Stomach (tissue), 8 donors: ENCODE measurements at regions not wholly inside any gene's neighbourhood (a gene's known extent, or its start where the extent isn't known, plus 50 kb on each side); places are given as distances from the start of the nearest gene placed in this dataset.

ENCODE experiments used
- DNase-seq, 2 donors: peaks; one replicate each; pipeline versions ENCODE4 v3.0.0 to v3.0.0-alpha.2; 2013 to 2019
- H3K27ac ChIP-seq, 5 donors: fragments of 200-600 bp in 4 of 5; sonication (generic) in 4 of 5; one replicate each; pipeline ENCODE4 v1.5.1; 2013 to 2019; ENCODE audit warnings: mild to moderate bottlenecking in 1 of 5, moderate library complexity in 1 of 5
- H3K27me3 ChIP-seq, 3 donors: fragments of 200-600 bp; sonication (generic); one replicate each; pipeline ENCODE4 v1.5.1; 2017 to 2019; ENCODE audit warnings: mixed run types in 1 of 3
- H3K36me3 ChIP-seq, 4 donors: fragments of 200-600 bp; sonication (generic); 1 replicate in 3 of 4; 2 replicates in 1 of 4; pipeline ENCODE4 v1.5.1; 2016 to 2019
- H3K4me1 ChIP-seq, 4 donors: fragments of 200-600 bp; sonication (generic); one replicate each; pipeline ENCODE4 v1.5.1; 2016 to 2019
- H3K4me3 ChIP-seq, 4 donors: fragments of 200-600 bp; sonication (generic) in 3 of 4; one replicate each; pipeline ENCODE4 v1.5.1; 2016 to 2019; ENCODE audit warnings: mild to moderate bottlenecking in 1 of 4
- H3K9me3 ChIP-seq, 4 donors: fragments of 200-600 bp; sonication (generic); one replicate each; pipeline ENCODE4 v1.5.1; 2016 to 2019
- EP300 ChIP-seq: sonication (generic); formaldehyde crosslinking; IDR thresholded peaks from one replicate; pipeline ENCODE4 v1.6.1; 2017; ENCODE audit warnings: antibody characterized with exemption
- POLR2A ChIP-seq, 4 donors: fragments of 450-650 bp; IDR thresholded peaks; one replicate each; pipeline ENCODE4 v1.6.1; 2016; ENCODE audit warnings: antibody characterized with exemption in 4 of 4, control low read depth in 2 of 4, mild to moderate bottlenecking in 1 of 4, moderate library complexity in 1 of 4
- POLR2AphosphoS5 ChIP-seq, 3 donors: sonication (generic); formaldehyde crosslinking; IDR thresholded peaks; one replicate each; pipeline ENCODE4 v1.6.1; 2016; ENCODE audit warnings: antibody characterized with exemption in 3 of 3
- WGBS, 5 donors: extraction: QIAGEN DNeasy Blood & Tissue Kit in 3 of 5; methylation state at CpG; one replicate each; pipeline versions ENCODE4 v1.1.5 to v1.1.7; 2013 to 2018; 5-methylcytosine and 5-hydroxymethylcytosine counted together
- intact Hi-C: fragments of 100-400 bp; cut with DNase I; formaldehyde crosslinking; loops from one replicate; pipeline ENCODE4 v1.15.1; 2023; ENCODE audit warnings: low total_unique reads
- TF ChIP-seq, protein P1 (sequence below), 7 experiments: fragments of 450-650 bp in 4 of 7; fragments of 200-600 bp in 3 of 7; sonication (generic) in 3 of 7; IDR thresholded peaks; one replicate each; pipeline ENCODE4 v1.5.1; 2016 to 2019; ENCODE audit warnings: antibody characterized with exemption in 7 of 7, control low read depth in 2 of 7, mild to moderate bottlenecking in 1 of 7
- donor health status: healthy with polysubstance abuse.
- donor health status: Bipolar disorder and iron deficiency.
- donor health status: healthy.

DNA sequence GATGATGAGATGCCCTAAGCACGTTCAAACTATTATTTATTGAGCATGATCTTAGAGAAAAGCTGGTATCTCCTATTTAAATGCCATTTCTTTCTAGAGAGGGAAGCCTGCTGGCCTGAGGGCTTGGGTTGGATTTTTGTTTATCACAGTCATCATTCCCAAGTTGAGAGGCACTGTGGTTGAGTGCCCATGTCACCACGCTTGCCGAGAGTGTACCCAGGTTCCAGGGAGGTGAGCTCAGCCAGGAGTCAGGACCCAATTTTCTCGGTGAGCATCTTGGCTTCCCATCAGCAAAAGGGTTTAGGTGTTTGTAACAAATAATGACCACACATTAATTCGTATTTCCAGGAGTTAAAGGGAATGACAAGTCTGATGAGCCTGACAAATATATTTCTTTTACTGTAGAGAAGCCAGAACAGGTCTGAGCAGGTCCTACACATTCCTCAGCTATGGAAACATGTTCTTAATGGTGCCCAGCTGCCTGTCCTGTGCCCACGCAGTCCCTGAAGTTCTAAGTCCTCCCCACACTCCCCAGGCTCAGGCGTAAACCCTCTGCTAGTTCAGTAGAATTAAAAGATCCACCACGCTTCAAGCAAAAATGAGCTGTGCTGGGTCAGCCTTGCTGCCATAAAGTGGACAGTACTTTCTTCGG lies 258.9 kb upstream of the IRX2 start:
- H3K27me3 ChIP-seq = no peaks in the 10 kb centered on the region
- H3K4me3 ChIP-seq = no peak overlapping the region
- TF ChIP-seq, protein P1, sequence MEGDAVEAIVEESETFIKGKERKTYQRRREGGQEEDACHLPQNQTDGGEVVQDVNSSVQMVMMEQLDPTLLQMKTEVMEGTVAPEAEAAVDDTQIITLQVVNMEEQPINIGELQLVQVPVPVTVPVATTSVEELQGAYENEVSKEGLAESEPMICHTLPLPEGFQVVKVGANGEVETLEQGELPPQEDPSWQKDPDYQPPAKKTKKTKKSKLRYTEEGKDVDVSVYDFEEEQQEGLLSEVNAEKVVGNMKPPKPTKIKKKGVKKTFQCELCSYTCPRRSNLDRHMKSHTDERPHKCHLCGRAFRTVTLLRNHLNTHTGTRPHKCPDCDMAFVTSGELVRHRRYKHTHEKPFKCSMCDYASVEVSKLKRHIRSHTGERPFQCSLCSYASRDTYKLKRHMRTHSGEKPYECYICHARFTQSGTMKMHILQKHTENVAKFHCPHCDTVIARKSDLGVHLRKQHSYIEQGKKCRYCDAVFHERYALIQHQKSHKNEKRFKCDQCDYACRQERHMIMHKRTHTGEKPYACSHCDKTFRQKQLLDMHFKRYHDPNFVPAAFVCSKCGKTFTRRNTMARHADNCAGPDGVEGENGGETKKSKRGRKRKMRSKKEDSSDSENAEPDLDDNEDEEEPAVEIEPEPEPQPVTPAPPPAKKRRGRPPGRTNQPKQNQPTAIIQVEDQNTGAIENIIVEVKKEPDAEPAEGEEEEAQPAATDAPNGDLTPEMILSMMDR (IDR thresholded peaks at IDR 0.05) = no peak
- TF ChIP-seq POLR2AphosphoS5 (IDR thresholded peaks at IDR 0.05) = no peak
- TF ChIP-seq EP300 = no peak
- TF ChIP-seq POLR2A (IDR thresholded peaks at IDR 0.05) = no peak
- no peak overlapping the region for H3K27ac ChIP-seq
- no peak for DNase-seq
- no peaks in the 10 kb centered on the region for H3K36me3 ChIP-seq
- 63 to 77% (median 70%) methylated on average over 9 of the region's 9 CpGs for WGBS, 5 donors
- intact Hi-C loops = no loop called here
- no peaks in the 10 kb centered on the region for H3K4me1 ChIP-seq
- H3K9me3 ChIP-seq = peaks cover 0 to 4% (median 0%) of the 10 kb centered on the region in 4 donors

DNA sequence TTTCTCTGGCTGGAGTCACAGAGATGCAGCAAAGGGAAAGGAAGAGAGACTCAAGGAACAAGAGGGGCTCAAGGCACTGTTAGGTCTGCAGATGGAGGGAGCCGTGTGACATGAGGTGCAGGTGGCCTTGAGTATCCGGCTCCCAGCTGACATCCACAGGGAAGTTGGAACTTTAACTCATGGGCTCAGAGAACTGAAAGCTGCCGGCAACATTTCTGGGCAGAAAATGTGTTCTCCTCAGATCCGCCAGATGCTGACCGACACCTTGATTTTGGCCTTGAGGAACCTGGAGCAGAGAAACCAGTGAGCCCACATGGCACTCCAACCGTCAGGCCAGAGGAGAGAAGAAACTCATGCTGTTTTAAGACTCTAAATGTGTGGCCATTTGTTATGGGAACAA lies 258.1 kb upstream of the IRX2 start:
- 77 to 78% (median 77%) methylated on average over 6 of the region's 6 CpGs for WGBS, 5 donors
- no peaks in the 10 kb centered on the region for H3K4me1 ChIP-seq
- H3K27ac ChIP-seq = no peak overlapping the region
- no peaks in the 10 kb centered on the region for H3K27me3 ChIP-seq
- TF ChIP-seq POLR2A (IDR thresholded peaks at IDR 0.05) (no peak), EP300 (no peak)
- no peak for DNase-seq
- no peak overlapping the region for H3K4me3 ChIP-seq
- intact Hi-C loops = no loop called here
- H3K36me3 ChIP-seq = no peaks in the 10 kb centered on the region
- peaks cover 0 to 4% (median 0%) of the 10 kb centered on the region in 4 donors for H3K9me3 ChIP-seq

DNA sequence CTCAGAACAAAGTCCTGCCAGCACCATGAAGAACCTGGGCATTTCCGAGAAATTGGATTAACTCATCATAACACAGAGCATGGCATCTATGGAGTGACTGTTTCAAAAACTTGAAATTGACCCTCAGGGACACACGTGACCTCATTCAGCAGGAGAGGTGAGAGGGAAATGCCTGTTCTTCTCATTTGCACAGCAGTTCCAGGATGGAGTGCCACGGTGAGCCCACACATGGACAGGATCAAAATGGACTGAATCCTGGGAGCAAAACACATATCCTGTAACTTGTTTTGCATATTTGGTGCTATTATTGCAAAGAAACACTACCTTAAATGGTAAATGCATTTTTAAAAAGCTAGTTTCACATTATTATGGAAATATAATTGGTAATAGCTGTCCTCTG lies 256.1 kb upstream of the IRX2 start:
- TF ChIP-seq EP300 (no peak), POLR2A (IDR thresholded peaks at IDR 0.05) (no peak)
- WGBS, 5 donors = 49 to 57% (median 54%) methylated on average over 3 of the region's 3 CpGs
- no peak overlapping the region for H3K4me3 ChIP-seq
- intact Hi-C loops = no loop called here
- no peaks in the 10 kb centered on the region for H3K4me1 ChIP-seq
- H3K9me3 ChIP-seq = peaks cover 0 to 4% (median 0%) of the 10 kb centered on the region in 4 donors
- no peaks in the 10 kb centered on the region for H3K36me3 ChIP-seq
- H3K27me3 ChIP-seq = no peaks in the 10 kb centered on the region
- H3K27ac ChIP-seq = no peak overlapping the region
- no peak for DNase-seq

DNA sequence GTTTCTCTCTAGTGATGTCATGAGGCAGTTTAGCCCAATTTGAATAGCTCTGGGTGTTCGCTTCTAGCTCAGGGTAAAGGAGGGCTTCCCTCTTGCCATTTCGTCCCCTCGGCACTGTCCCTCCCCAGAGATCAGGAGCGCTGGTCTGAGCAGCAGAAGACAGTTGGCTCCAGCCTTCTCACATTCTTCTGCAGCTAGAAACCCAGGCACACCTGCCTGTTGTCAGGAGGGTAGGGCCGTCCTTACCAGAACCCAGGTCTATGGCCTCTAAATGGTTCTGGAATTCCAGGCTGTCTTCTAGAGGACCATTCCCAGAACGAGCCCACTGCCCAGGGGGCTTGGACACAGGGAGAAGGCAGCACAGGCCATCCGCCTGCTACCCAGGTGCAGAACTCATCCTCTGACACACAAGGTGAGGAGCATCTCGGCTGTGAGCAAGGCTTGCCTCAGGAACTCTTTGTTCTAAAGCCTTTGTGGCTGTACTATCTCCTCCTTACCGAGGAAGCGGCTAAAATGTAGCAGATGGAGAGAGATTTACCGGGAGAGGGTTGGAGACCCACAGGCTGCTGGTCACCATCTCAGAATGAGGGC lies 255.6 kb upstream of the IRX2 start:
- DNase-seq = no peak
- Histone ChIP-seq H3K36me3 (no peaks in the 10 kb centered on the region), H3K4me3 (no peak overlapping the region), H3K27ac (no peak overlapping the region), H3K4me1 (no peaks in the 10 kb centered on the region), H3K9me3 (peaks cover 0 to 5% (median 2%) of the 10 kb centered on the region in 4 donors), H3K27me3 (no peaks in the 10 kb centered on the region)
- intact Hi-C loops = no loop called here
- no peak for TF ChIP-seq POLR2AphosphoS5 (IDR thresholded peaks at IDR 0.05)
- TF ChIP-seq, protein P1 (IDR thresholded peaks at IDR 0.05) = no peak
- TF ChIP-seq POLR2A (IDR thresholded peaks at IDR 0.05) = no peak
- WGBS, 5 donors = 77 to 90% (median 84%) methylated on average over 9 to 11 of the region's 11 CpGs

DNA sequence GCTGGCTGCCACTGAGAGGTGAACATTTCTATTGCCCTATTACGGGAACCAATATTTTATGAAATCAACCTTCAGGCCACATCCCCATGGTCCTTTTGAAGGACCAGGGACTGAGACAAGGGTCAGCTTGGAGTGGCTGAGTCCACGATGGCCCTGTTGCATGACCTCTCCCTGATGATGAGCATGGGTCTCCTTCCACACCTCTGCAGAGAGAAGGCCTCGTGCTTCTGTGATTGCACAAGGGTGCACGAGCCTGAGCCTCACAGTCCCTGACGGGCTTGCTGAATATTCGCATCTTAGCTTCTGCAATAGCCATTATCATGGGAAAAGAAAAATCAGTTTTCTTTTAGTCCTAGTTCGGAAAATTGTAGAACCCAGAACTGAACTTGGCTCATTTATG lies 255.0 kb upstream of the IRX2 start:
- no peak for DNase-seq
- Histone ChIP-seq H3K36me3 (no peaks in the 10 kb centered on the region), H3K4me3 (no peak overlapping the region), H3K27ac (no peak overlapping the region), H3K27me3 (no peaks in the 10 kb centered on the region), H3K4me1 (no peaks in the 10 kb centered on the region), H3K9me3 (peaks cover 0 to 10% (median 6%) of the 10 kb centered on the region in 4 donors)
- no peak for TF ChIP-seq POLR2A (IDR thresholded peaks at IDR 0.05)
- no peak for TF ChIP-seq EP300
- TF ChIP-seq, protein P1 (IDR thresholded peaks at IDR 0.05) = no peak
- no peak for TF ChIP-seq POLR2AphosphoS5 (IDR thresholded peaks at IDR 0.05)
- WGBS, 5 donors = 78 to 88% (median 79%) methylated on average over 7 of the region's 7 CpGs
- intact Hi-C loops = no loop called here
